ENCODE measurements at regions not wholly inside any gene's neighbourhood (a gene's known extent, or its start where the extent isn't known, plus 50 kb on each side); places are given as distances from the start of the nearest gene placed in this dataset.

GRCh38 chr21:36596174-36596573 is 102.7 kb upstream of the SIM2 start:
- no peak for TF ChIP-seq USF1 (IDR thresholded peaks at IDR 0.05)
- no peak for TF ChIP-seq EP300 (IDR thresholded peaks at IDR 0.05; ENCODE audit: borderline replicate concordance)
- TF ChIP-seq NFIC (IDR thresholded peaks at IDR 0.05), result no peak
- no peak for TF ChIP-seq EGR1 (IDR thresholded peaks at IDR 0.05)
- TF ChIP-seq TEAD4 (IDR thresholded peaks at IDR 0.05), result no peak
- no peak for TF ChIP-seq FOXM1 (IDR thresholded peaks at IDR 0.05; ENCODE audit: borderline replicate concordance, low read depth)
- no peak for TF ChIP-seq YY1 (IDR thresholded peaks at IDR 0.05; ENCODE audit: low read depth)
- TF ChIP-seq MAX (IDR thresholded peaks at IDR 0.05), result no peak
- no peak for TF ChIP-seq REST (IDR thresholded peaks at IDR 0.05; ENCODE audit: low read depth)
- no peak for TF ChIP-seq ZBTB7A (IDR thresholded peaks at IDR 0.05; ENCODE audit: low read depth)
- TF ChIP-seq CEBPB (IDR thresholded peaks at IDR 0.05), result no peak
- TF ChIP-seq RAD21 (IDR thresholded peaks at IDR 0.05; ENCODE audit: low read depth), result no peak
- TF ChIP-seq CREB1 (IDR thresholded peaks at IDR 0.05; ENCODE audit: low read depth), result no peak
- no peak for TF ChIP-seq TCF12 (IDR thresholded peaks at IDR 0.05; ENCODE audit: low read depth)
- TF ChIP-seq TAF1 (IDR thresholded peaks at IDR 0.05; ENCODE audit: low read depth), result no peak

GRCh38 chr21:36601362-36601761 is 97.6 kb upstream of the SIM2 start:
- TF ChIP-seq FOXM1 (IDR thresholded peaks at IDR 0.05; ENCODE audit: borderline replicate concordance, low read depth) (no peak), EGR1 (IDR thresholded peaks at IDR 0.05) (no peak), NFIC (IDR thresholded peaks at IDR 0.05) (no peak), USF1 (IDR thresholded peaks at IDR 0.05) (no peak), CEBPB (IDR thresholded peaks at IDR 0.05) (no peak), TEAD4 (IDR thresholded peaks at IDR 0.05) (no peak), ZBTB7A (IDR thresholded peaks at IDR 0.05; ENCODE audit: low read depth) (no peak), EP300 (IDR thresholded peaks at IDR 0.05; ENCODE audit: borderline replicate concordance) (no peak), TCF12 (IDR thresholded peaks at IDR 0.05; ENCODE audit: low read depth) (no peak), REST (IDR thresholded peaks at IDR 0.05; ENCODE audit: low read depth) (no peak), YY1 (IDR thresholded peaks at IDR 0.05; ENCODE audit: low read depth) (no peak), RAD21 (IDR thresholded peaks at IDR 0.05; ENCODE audit: low read depth) (no peak), CREB1 (IDR thresholded peaks at IDR 0.05; ENCODE audit: low read depth) (no peak), TAF1 (IDR thresholded peaks at IDR 0.05; ENCODE audit: low read depth) (no peak), MAX (IDR thresholded peaks at IDR 0.05) (no peak)

- TF ChIP-seq NFIC (IDR thresholded peaks at IDR 0.05), result no peak
- TF ChIP-seq CEBPB (IDR thresholded peaks at IDR 0.05), result no peak
- TF ChIP-seq YY1 (IDR thresholded peaks at IDR 0.05; ENCODE audit: low read depth), result no peak
- no peak for TF ChIP-seq FOXM1 (IDR thresholded peaks at IDR 0.05; ENCODE audit: borderline replicate concordance, low read depth)
- TF ChIP-seq USF1 (IDR thresholded peaks at IDR 0.05), result no peak
- no peak for TF ChIP-seq TEAD4 (IDR thresholded peaks at IDR 0.05)
- no peak for TF ChIP-seq TCF12 (IDR thresholded peaks at IDR 0.05; ENCODE audit: low read depth)
- no peak for TF ChIP-seq EGR1 (IDR thresholded peaks at IDR 0.05)
- TF ChIP-seq ZBTB7A (IDR thresholded peaks at IDR 0.05; ENCODE audit: low read depth), result no peak
- no peak for TF ChIP-seq EP300 (IDR thresholded peaks at IDR 0.05; ENCODE audit: borderline replicate concordance)
- no peak for TF ChIP-seq TAF1 (IDR thresholded peaks at IDR 0.05; ENCODE audit: low read depth)
- TF ChIP-seq MAX (IDR thresholded peaks at IDR 0.05), result no peak
- TF ChIP-seq REST (IDR thresholded peaks at IDR 0.05; ENCODE audit: low read depth), result no peak
- no peak for TF ChIP-seq RAD21 (IDR thresholded peaks at IDR 0.05; ENCODE audit: low read depth)
- TF ChIP-seq CREB1 (IDR thresholded peaks at IDR 0.05; ENCODE audit: low read depth), result no peak
These were observed 96.2 kb upstream of the SIM2 start for GRCh38 chr21:36602735-36603134.
